ENCODE measurements at regions not wholly inside any gene's neighbourhood (a gene's known extent, or its start where the extent isn't known, plus 50 kb on each side); places are given as distances from the start of the nearest gene placed in this dataset.
"Not testable (repeated sequence)": the region's sequence is repeated elsewhere in the genome, so short reads cannot be mapped to it uniquely, and the experiment has no call there.

GRCh38 chr3:20608054-20608738 lies 422.2 kb upstream of the SGO1 start:
- no peak for DNase-seq

GRCh38 chr3:20604659-20605058 lies 418.7 kb upstream of the SGO1 start:
- no peak for DNase-seq

- DNase-seq: no peak
These were observed 403.3 kb upstream of the SGO1 start for GRCh38 chr3:20589275-20589674.

- no peak for DNase-seq
These were observed 402.8 kb upstream of the SGO1 start for GRCh38 chr3:20588781-20589180.

GRCh38 chr3:20583648-20584047 lies 397.6 kb upstream of the SGO1 start:
- DNase-seq: no peak

GRCh38 chr3:20576228-20576627 lies 390.2 kb upstream of the SGO1 start:
- DNase-seq: no peak

- DNase-seq: no peak
These were observed 389.1 kb upstream of the SGO1 start for GRCh38 chr3:20575146-20575545.

GRCh38 chr3:20574746-20575145 lies 388.7 kb upstream of the SGO1 start:
- DNase-seq: no peak

GRCh38 chr3:20573175-20573574 lies 387.2 kb upstream of the SGO1 start:
- DNase-seq: no peak

GRCh38 chr3:20572473-20572872 lies 386.5 kb upstream of the SGO1 start:
- DNase-seq: no peak

- DNase-seq: no peak
These were observed 383.3 kb upstream of the SGO1 start for GRCh38 chr3:20569310-20569709.

- no peak for DNase-seq
These were observed 379.0 kb upstream of the SGO1 start for GRCh38 chr3:20564966-20565365.

- DNase-seq: no peak
These were observed 378.0 kb upstream of the SGO1 start for GRCh38 chr3:20563985-20564384.

- DNase-seq: no peak
These were observed 377.2 kb upstream of the SGO1 start for GRCh38 chr3:20563251-20563650.

- DNase-seq: no peak
These were observed 375.2 kb upstream of the SGO1 start for GRCh38 chr3:20561166-20561565.

- DNase-seq: not testable (repeated sequence)
These were observed 374.4 kb upstream of the SGO1 start for GRCh38 chr3:20560446-20560845.

GRCh38 chr3:20558161-20558560 lies 372.2 kb upstream of the SGO1 start:
- DNase-seq: no peak

GRCh38 chr3:20556661-20557060 lies 370.7 kb upstream of the SGO1 start:
- no peak for DNase-seq

- DNase-seq: no peak
These were observed 366.7 kb upstream of the SGO1 start for GRCh38 chr3:20552605-20553275.

- not testable (repeated sequence) for DNase-seq
These were observed 361.6 kb upstream of the SGO1 start for GRCh38 chr3:20547361-20548269.

- DNase-seq: no peak
These were observed 360.6 kb upstream of the SGO1 start for GRCh38 chr3:20546636-20547035.

GRCh38 chr3:20543535-20544226 lies 357.7 kb upstream of the SGO1 start:
- DNase-seq: no peak

- DNase-seq: no peak
These were observed 354.1 kb upstream of the SGO1 start for GRCh38 chr3:20540066-20540465.

Data from cerebellar nuclear complex (tissue), 1 donor.